B cell (primary cell): ENCODE measurements at regions not wholly inside any gene's neighbourhood (a gene's known extent, or its start where the extent isn't known, plus 50 kb on each side); places are given as distances from the start of the nearest gene placed in this dataset.

Experiments used
- ATAC-seq: fragments of 200-7000 bp; cut with Tn5 transposase; one replicate; pipeline ENCODE4 v1.10.0; 2021; ENCODE audit warnings: low read depth, mild to moderate bottlenecking, moderate number of reproducible peaks, moderate library complexity
- CTCF ChIA-PET: fragments of 350-600 bp; sonication (Branson Sonifier 250); formaldehyde crosslinking; loops from one replicate; lab custom pipeline; 2021; ENCODE audit warnings: antibody characterized with exemption, inconsistent platforms; lab: Charles Lee
- POLR2A ChIA-PET: fragments of 350-600 bp; sonication (Branson Sonifier 250); formaldehyde crosslinking; loops from one replicate; lab custom pipeline; 2021; ENCODE audit warnings: antibody characterized with exemption; lab: Charles Lee
- DNase-seq: peaks from one replicate; pipeline ENCODE4 v3.0.0; 2013
- H2AFZ ChIP-seq: 2 replicates; pipeline ENCODE4 v1.6.1; 2012; ENCODE audit warnings: mild to moderate bottlenecking, low read depth, low read length; ENCODE audit not compliant: insufficient read depth, poor library complexity, severe bottlenecking
- H3K27ac ChIP-seq, 2 donors: 1 replicate in 1 of 2; 2 replicates in 1 of 2; pipeline ENCODE4 v1.5.1; 2012 to 2013; ENCODE audit warnings: low read length in 2 of 2, mild to moderate bottlenecking in 2 of 2, moderate library complexity in 1 of 2
- H3K27me3 ChIP-seq, 4 experiments: fragments of 200-600 bp in 1 of 4; sonication (generic) in 1 of 4; replicated peaks in 1 of 4; 1 replicate in 2 of 4; 2 replicates in 2 of 4; pipeline versions ENCODE4 v1.6.1 to v1.7.0; 2013 to 2016; ENCODE audit warnings: low read length in 3 of 4, mild to moderate bottlenecking in 2 of 4, mixed read lengths in 1 of 4, moderate library complexity in 1 of 4; ENCODE audit not compliant: insufficient read depth in 4 of 4, control insufficient read depth in 3 of 4; ENCODE audit errors: control extremely low read depth in 1 of 4
- H3K36me3 ChIP-seq, 2 experiments: replicated peaks in 1 of 2; 1 replicate in 1 of 2; 2 replicates in 1 of 2; pipeline versions ENCODE4 v1.6.1 to v1.7.1; 2013; ENCODE audit warnings: low read length in 1 of 2; ENCODE audit not compliant: insufficient read depth in 2 of 2, control insufficient read depth in 1 of 2; ENCODE audit errors: control extremely low read depth in 1 of 2, extremely low read depth in 1 of 2
- H3K4me1 ChIP-seq, 2 donors: fragments of 200-600 bp in 1 of 2; sonication (generic) in 1 of 2; 1 replicate in 1 of 2; 2 replicates in 1 of 2; pipeline versions ENCODE4 v1.5.1 to v1.6.1; 2013 to 2017; ENCODE audit warnings: low read length in 2 of 2; ENCODE audit not compliant: control insufficient read depth in 2 of 2, insufficient read depth in 2 of 2
- H3K4me2 ChIP-seq: replicated peaks from 2 replicates; pipeline ENCODE3; 2012; ENCODE audit warnings: mild to moderate bottlenecking, low read depth, low read length; ENCODE audit not compliant: poor library complexity, severe bottlenecking
- H3K4me3 ChIP-seq, 5 experiments: fragments of 200-600 bp in 1 of 5; sonication (generic) in 1 of 5; 1 replicate in 3 of 5; 2 replicates in 2 of 5; pipeline versions ENCODE4 v1.5.1 to v1.7.0; 2011 to 2016; ENCODE audit warnings: low read length in 4 of 5, mild to moderate bottlenecking in 4 of 5, low read depth in 2 of 5, control low read depth in 1 of 5, moderate library complexity in 1 of 5; ENCODE audit not compliant: insufficient read depth in 1 of 5; ENCODE audit errors: control extremely low read depth in 1 of 5, extremely low read depth in 1 of 5
- H3K79me2 ChIP-seq: fragments of 200-600 bp; sonication (generic); one replicate; pipeline ENCODE4 v1.6.0; 2016; ENCODE audit warnings: low read length; ENCODE audit not compliant: control insufficient read depth, insufficient read depth
- H3K9ac ChIP-seq: fragments of 200-600 bp; sonication (generic); 2 replicates; pipeline ENCODE4 v1.6.1; 2017; ENCODE audit warnings: mild to moderate bottlenecking, low read length, moderate library complexity
- H3K9me3 ChIP-seq, 3 donors: one replicate each; pipeline versions ENCODE4 v1.6.1 to v1.7.1; 2013; ENCODE audit warnings: low read length in 2 of 3; ENCODE audit not compliant: control insufficient read depth in 2 of 3, insufficient read depth in 1 of 3; ENCODE audit errors: control extremely low read depth in 1 of 3
- H4K20me1 ChIP-seq: 2 replicates; pipeline ENCODE4 v1.6.0; 2012; ENCODE audit warnings: mild to moderate bottlenecking, low read length; ENCODE audit not compliant: insufficient read depth, control insufficient read depth, poor library complexity, severe bottlenecking
- H3K27ac Mint-ChIP-seq: one replicate; pipeline ENCODE4 v1.8.0; 2021; ENCODE audit warnings: mixed read lengths
- H3K27me3 Mint-ChIP-seq: one replicate; pipeline ENCODE4 v1.8.0; 2021; ENCODE audit warnings: mixed read lengths
- H3K4me1 Mint-ChIP-seq: one replicate; pipeline ENCODE4 v1.8.0; 2021; ENCODE audit warnings: mixed read lengths
- H3K4me3 Mint-ChIP-seq: one replicate; pipeline ENCODE4 v1.8.0; 2021; ENCODE audit warnings: mixed read lengths
- H3K9me3 Mint-ChIP-seq: one replicate; pipeline ENCODE4 v1.8.0; 2022; ENCODE audit warnings: mixed read lengths; ENCODE audit not compliant: insufficient read depth
- CTCF ChIP-seq: fragments of 200-600 bp; IDR thresholded peaks from one replicate; pipeline ENCODE4 v1.8.0; 2022; ENCODE audit warnings: antibody characterized with exemption, mild to moderate bottlenecking
- EZH2 ChIP-seq: IDR thresholded peaks from 2 replicates; pipeline ENCODE4 v1.6.1; 2012; ENCODE audit warnings: borderline replicate concordance, low read depth, mild to moderate bottlenecking, moderate library complexity, low read length; ENCODE audit not compliant: insufficient read depth, poor library complexity, severe bottlenecking
- WGBS: methylation state at CpG from one replicate; pipeline ENCODE4 v1.1.5; 2013; ENCODE audit warnings: missing lambda C conversion rate; ENCODE audit not compliant: insufficient coverage; 5-methylcytosine and 5-hydroxymethylcytosine counted together
- intact Hi-C: fragments of 100-400 bp; cut with micrococcal nuclease; formaldehyde crosslinking; loops from one replicate; pipeline ENCODE4 v1.10.0; 2022

DNA sequence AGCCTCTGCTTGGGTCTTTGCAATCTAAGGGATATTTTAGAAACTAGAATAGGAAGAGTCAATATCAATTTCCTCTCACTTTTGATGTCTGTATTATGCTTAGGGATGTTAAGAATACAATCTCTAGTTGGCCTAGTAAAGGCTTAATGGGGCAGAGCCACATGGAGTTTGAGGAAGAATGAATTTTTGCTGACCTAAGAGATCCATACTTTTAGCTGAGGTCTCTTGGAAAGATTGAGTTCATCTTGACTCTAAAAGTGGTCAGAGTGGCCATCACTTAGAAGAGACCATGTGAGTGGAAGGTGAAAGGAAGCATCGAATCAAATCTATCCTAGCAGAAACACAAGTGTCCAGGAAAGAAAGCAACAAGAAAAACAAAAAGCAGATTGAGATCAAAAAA is 92.2 kb upstream of the SLC28A3 start:
- Mint-ChIP-seq H3K4me1 (no peaks in the 10 kb centered on the region), H3K4me3 (no peak overlapping the region), H3K27ac (no peak overlapping the region), H3K9me3 (no peaks in the 10 kb centered on the region), H3K27me3 (peaks cover 4% of the 10 kb centered on the region)
- H3K4me2 ChIP-seq: no peak overlapping the region
- intact Hi-C loops: no loop called here
- no peak overlapping the region for H3K27ac ChIP-seq
- POLR2A ChIA-PET: no interaction called here
- no peaks in the 10 kb centered on the region for H4K20me1 ChIP-seq
- no peaks in the 10 kb centered on the region for H3K79me2 ChIP-seq
- ATAC-seq (no peak), DNase-seq (no peak)
- no peak overlapping the region for H3K9ac ChIP-seq
- WGBS: no CpG with 5 or more reads among the region's 1 CpG
- CTCF ChIA-PET: no interaction called here
- H3K4me3 ChIP-seq: no peak overlapping the region
- H3K36me3 ChIP-seq: no peaks in the 10 kb centered on the region
- no peak overlapping the region for H2AFZ ChIP-seq
- no peaks in the 10 kb centered on the region for H3K27me3 ChIP-seq
- no peaks in the 10 kb centered on the region for H3K9me3 ChIP-seq
- H3K4me1 ChIP-seq: no peaks in the 10 kb centered on the region
- TF ChIP-seq EZH2: no peak
- TF ChIP-seq CTCF: no peak

DNA sequence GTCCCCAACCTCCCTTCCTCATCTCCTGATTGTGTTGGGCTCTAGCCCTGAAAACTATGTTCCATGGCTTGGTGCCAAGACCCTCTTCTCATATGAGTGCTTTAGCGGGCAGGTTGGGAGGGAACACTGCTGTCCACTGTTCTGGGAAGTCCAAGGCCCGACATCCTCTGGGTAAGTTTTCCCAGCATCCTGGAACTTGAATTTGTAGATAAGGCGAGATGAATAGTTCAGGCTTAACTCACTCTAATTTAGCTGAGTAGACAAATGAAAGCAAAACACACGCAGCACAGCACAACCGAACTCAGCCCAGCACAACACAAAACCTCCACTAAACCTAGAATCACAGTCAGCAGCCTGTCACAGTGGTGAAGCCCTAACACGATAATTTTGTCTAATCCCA is 95.3 kb upstream of the SLC28A3 start:
- Histone ChIP-seq H3K79me2 (no peaks in the 10 kb centered on the region), H4K20me1 (no peaks in the 10 kb centered on the region), H2AFZ (no peak overlapping the region), H3K4me2 (no peak overlapping the region), H3K27ac (no peak overlapping the region), H3K27me3 (no peaks in the 10 kb centered on the region), H3K36me3 (no peaks in the 10 kb centered on the region), H3K9ac (no peak overlapping the region), H3K4me1 (no peaks in the 10 kb centered on the region), H3K4me3 (no peak overlapping the region), H3K9me3 (no peaks in the 10 kb centered on the region)
- ChIA-PET CTCF (no interaction called here), POLR2A (no interaction called here)
- intact Hi-C loops: no loop called here
- WGBS: 86% methylated on average over 4 of the region's 6 CpGs
- no peaks in the 10 kb centered on the region for H3K4me1 Mint-ChIP-seq
- TF ChIP-seq CTCF: no peak
- no peak for TF ChIP-seq EZH2
- no peaks in the 10 kb centered on the region for H3K27me3 Mint-ChIP-seq
- ATAC-seq: no peak
- no peaks in the 10 kb centered on the region for H3K9me3 Mint-ChIP-seq
- no peak overlapping the region for H3K4me3 Mint-ChIP-seq
- DNase-seq: no peak
- no peak overlapping the region for H3K27ac Mint-ChIP-seq
